DOHH2 (cell line): ENCODE measurements at regions not wholly inside any gene's neighbourhood (a gene's known extent, or its start where the extent isn't known, plus 50 kb on each side); places are given as distances from the start of the nearest gene placed in this dataset.

Source experiments
- CTCF ChIP-seq: fragments of 200-600 bp; sonication (generic); IDR thresholded peaks from one replicate; pipeline ENCODE4 v1.5.1; 2014; ENCODE audit warnings: antibody characterized with exemption, mild to moderate bottlenecking, low read depth, low read length; ENCODE audit not compliant: poor library complexity, severe bottlenecking
- EZH2phosphoT487 ChIP-seq: fragments of 200-600 bp; sonication (generic); IDR thresholded peaks from 2 replicates; pipeline ENCODE4 v1.6.1; 2017; ENCODE audit warnings: borderline replicate concordance, mild to moderate bottlenecking, antibody characterized with exemption, low read length, moderate library complexity, mixed read lengths

DNA sequence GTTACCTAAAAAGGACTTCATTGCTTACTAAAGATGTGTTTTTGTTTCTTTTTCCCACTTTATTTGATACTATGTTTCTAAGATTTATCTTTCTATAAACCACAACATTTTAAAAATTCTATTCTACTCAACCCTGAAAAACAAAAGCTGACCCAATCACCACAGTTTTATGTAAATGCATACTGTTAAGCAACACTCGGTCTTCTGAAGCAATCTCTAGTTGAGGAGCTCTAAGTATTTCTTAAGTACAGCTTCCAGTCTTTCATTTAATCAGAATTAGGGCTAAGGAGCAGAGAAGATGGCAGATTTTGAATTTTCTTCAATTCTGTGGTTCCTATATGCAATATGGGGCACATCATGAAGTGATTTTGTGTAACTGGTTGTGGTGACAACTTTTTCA lies 72.2 kb upstream of the SLC4A10 start:
- TF ChIP-seq CTCF (no peak), EZH2phosphoT487 (no peak)
